ENCODE measurements at regions not wholly inside any gene's neighbourhood (a gene's known extent, or its start where the extent isn't known, plus 50 kb on each side); places are given as distances from the start of the nearest gene placed in this dataset.
"Not testable (repeated sequence)": the region's sequence is repeated elsewhere in the genome, so short reads cannot be mapped to it uniquely, and the experiment has no call there.

GRCh38 chr3:4147556-4148118, 155.5 kb upstream of the SETMAR start:
- no peak overlapping the region for H3K27ac Mint-ChIP-seq
- peaks cover 0 to 9% (median 0%) of the 10 kb centered on the region in 9 donors for H3K9me3 Mint-ChIP-seq
- POLR2A ChIA-PET, result no interaction called here
- no peaks in the 10 kb centered on the region for H3K4me1 Mint-ChIP-seq
- peaks cover 0 to 9% (median 0%) of the 10 kb centered on the region in 3 donors for H3K36me3 Mint-ChIP-seq
- no peak for DNase-seq
- no peak for ATAC-seq
- no peaks in the 10 kb centered on the region for H3K27me3 Mint-ChIP-seq
- H3K4me3 Mint-ChIP-seq, result no peak overlapping the region

DNA sequence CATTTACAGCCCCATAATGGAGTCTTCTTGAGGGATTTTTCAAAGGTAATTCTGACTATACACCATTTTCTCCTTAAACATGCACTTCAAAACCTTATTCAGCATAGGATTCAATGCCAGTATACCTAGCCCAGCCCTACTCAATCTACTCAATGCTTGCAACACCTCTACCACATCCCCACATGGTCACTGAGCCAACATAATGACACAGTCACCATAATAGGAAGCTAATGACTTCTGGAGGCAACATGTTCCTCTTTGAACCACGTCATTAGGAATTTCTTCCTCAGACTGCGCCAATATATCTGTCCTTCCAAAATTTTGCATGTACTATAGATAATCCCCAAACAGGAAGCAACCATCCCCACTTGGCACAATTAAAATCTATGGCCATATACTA, 153.9 kb upstream of the SETMAR start:
- no peaks in the 10 kb centered on the region for H3K27me3 Mint-ChIP-seq

DNA sequence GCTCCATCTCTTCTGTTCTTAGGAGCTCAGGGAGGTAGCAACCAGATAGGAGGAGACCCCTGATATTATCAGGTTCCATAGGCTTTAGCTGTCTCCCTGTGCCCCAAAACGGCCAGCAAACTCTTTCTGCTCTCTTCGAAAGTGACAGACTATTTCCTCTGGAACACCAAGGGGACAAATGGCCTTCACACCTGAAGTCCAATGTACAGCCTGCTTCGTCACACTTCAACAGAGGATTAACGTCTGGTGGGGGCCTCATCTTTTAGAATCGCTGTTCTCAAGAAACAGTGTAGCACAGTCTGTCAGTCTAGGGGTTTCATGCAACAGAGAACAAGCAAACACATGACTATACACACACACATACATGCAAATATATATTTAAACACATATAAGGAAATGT, 152.4 kb upstream of the SETMAR start:
- POLR2A ChIA-PET, result no interaction called here
- no peak overlapping the region for H3K27ac Mint-ChIP-seq
- no peaks in the 10 kb centered on the region for H3K27me3 Mint-ChIP-seq
- DNase-seq (no peak), ATAC-seq (no peak)
- H3K4me3 Mint-ChIP-seq, result no peak overlapping the region
- peaks cover 0 to 8% (median 0%) of the 10 kb centered on the region in 3 donors for H3K36me3 Mint-ChIP-seq
- H3K9me3 Mint-ChIP-seq, result peaks cover 0 to 7% (median 0%) of the 10 kb centered on the region in 9 donors
- no peaks in the 10 kb centered on the region for H3K4me1 Mint-ChIP-seq

More for the DNA sequence above, 153.9 kb upstream of the SETMAR start:
- Mint-ChIP-seq H3K4me1 (no peaks in the 10 kb centered on the region), H3K36me3 (peaks cover 0 to 9% (median 0%) of the 10 kb centered on the region in 3 donors), H3K9me3 (peaks cover 0 to 9% (median 0%) of the 10 kb centered on the region in 9 donors), H3K27ac (no peak overlapping the region), H3K4me3 (no peak overlapping the region)
- DNase-seq (no peak), ATAC-seq (no peak)
- POLR2A ChIA-PET, result no interaction called here

DNA sequence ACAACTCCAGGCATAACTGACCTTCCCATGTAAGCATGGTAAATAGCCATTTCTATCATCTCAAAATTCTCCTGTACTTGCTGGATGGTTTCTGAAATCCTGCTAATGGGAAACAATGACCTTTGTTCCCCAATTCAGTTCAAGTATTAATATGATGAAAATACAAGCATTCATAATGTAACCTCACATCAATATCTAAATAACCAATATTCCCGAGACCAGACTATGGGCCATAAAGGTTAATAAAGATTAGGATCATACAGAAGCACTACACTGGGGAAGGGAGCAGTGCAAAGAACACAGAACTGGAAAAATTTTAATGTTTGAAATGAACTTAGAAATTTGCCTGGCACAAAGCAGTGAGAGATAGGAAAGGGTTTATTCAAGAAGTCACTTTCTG, 151.3 kb upstream of the SETMAR start:
- no peak for ATAC-seq
- Mint-ChIP-seq H3K36me3 (peaks cover 0 to under 1% (median 0%) of the 10 kb centered on the region in 3 donors), H3K4me3 (no peak overlapping the region), H3K9me3 (peaks cover 0 to 4% (median 0%) of the 10 kb centered on the region in 9 donors), H3K4me1 (no peaks in the 10 kb centered on the region), H3K27ac (no peak overlapping the region), H3K27me3 (no peaks in the 10 kb centered on the region)
- POLR2A ChIA-PET, result no interaction called here
- no peak for DNase-seq

- Mint-ChIP-seq H3K36me3 (no peaks in the 10 kb centered on the region), H3K27ac (no peak overlapping the region), H3K27me3 (no peaks in the 10 kb centered on the region), H3K4me3 (no peak overlapping the region), H3K4me1 (no peaks in the 10 kb centered on the region), H3K9me3 (no peaks in the 10 kb centered on the region)
- DNase-seq (no peak), ATAC-seq (no peak)
- POLR2A ChIA-PET, result no interaction called here
These were observed 149.4 kb upstream of the SETMAR start for GRCh38 chr3:4153771-4154170.

GRCh38 chr3:4158329-4158728, 144.8 kb upstream of the SETMAR start:
- H3K4me1 Mint-ChIP-seq, result peaks cover 0 to 2% (median 0%) of the 10 kb centered on the region in 4 donors
- H3K36me3 Mint-ChIP-seq, result peaks cover 0 to 10% (median 2%) of the 10 kb centered on the region in 3 donors
- peaks cover 0 to 9% (median under 1%) of the 10 kb centered on the region in 9 donors for H3K9me3 Mint-ChIP-seq
- no peak for ATAC-seq
- no peak for DNase-seq
- POLR2A ChIA-PET, result no interaction called here
- H3K4me3 Mint-ChIP-seq, result no peak overlapping the region
- no peak overlapping the region for H3K27ac Mint-ChIP-seq
- peaks cover 0 to under 1% (median 0%) of the 10 kb centered on the region in 5 donors for H3K27me3 Mint-ChIP-seq

- H3K27ac Mint-ChIP-seq, result no peak overlapping the region
- H3K36me3 Mint-ChIP-seq, result peaks cover 2 to 30% (median 14%) of the 10 kb centered on the region in 3 donors
- ATAC-seq (no peak), DNase-seq (no peak)
- no peak overlapping the region for H3K4me3 Mint-ChIP-seq
- H3K9me3 Mint-ChIP-seq, result peaks cover 0 to 18% (median 3%) of the 10 kb centered on the region in 9 donors
- peaks cover 0 to 2% (median 0%) of the 10 kb centered on the region in 4 donors for H3K4me1 Mint-ChIP-seq
- peaks cover 0 to 3% (median 0%) of the 10 kb centered on the region in 5 donors for H3K27me3 Mint-ChIP-seq
- POLR2A ChIA-PET, result no interaction called here
These were observed 141.1 kb upstream of the SETMAR start for GRCh38 chr3:4162096-4162495.

GRCh38 chr3:4163011-4163410, 140.2 kb upstream of the SETMAR start:
- POLR2A ChIA-PET, result no interaction called here

DNA sequence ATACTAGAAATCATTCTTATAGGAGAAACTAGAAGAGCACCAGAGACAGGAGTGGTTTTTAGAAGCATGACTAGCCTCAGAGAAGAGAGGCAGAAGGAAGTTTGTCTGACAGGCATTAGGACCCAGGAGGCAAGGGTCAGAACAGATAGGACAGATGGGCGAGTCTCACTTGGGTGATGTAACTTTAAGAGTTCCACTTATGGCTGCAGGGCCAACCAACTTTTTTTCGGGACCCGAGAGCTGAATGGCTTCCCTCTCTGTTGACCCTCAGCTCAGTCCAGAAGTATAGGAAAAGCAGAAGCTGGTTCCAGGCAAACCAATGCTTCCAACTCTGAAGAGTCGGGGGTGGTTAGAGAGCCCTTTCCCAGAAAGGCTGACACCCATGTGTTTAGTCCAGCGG, 136.6 kb upstream of the SETMAR start:
- H3K4me3 Mint-ChIP-seq, result no peak overlapping the region
- no peaks in the 10 kb centered on the region for H3K4me1 Mint-ChIP-seq
- DNase-seq, result peak in 1 of 10 donors; percentile 28
- peaks cover 2 to 44% (median 16%) of the 10 kb centered on the region in 3 donors for H3K36me3 Mint-ChIP-seq
- no peak for ATAC-seq
- peaks cover 0 to 12% (median 4%) of the 10 kb centered on the region in 9 donors for H3K9me3 Mint-ChIP-seq
- H3K27ac Mint-ChIP-seq, result no peak overlapping the region
- POLR2A ChIA-PET, result no interaction called here
- peaks cover 0 to 3% (median 1%) of the 10 kb centered on the region in 5 donors for H3K27me3 Mint-ChIP-seq

More at GRCh38 chr3:4163011-4163410, 140.2 kb upstream of the SETMAR start:
- Mint-ChIP-seq H3K27ac (no peak overlapping the region), H3K9me3 (peaks cover 0 to 18% (median 8%) of the 10 kb centered on the region in 9 donors), H3K27me3 (peaks cover 0 to 3% (median 0%) of the 10 kb centered on the region in 5 donors), H3K36me3 (peaks cover 2 to 38% (median 14%) of the 10 kb centered on the region in 3 donors), H3K4me1 (peaks cover 0 to 2% (median 0%) of the 10 kb centered on the region in 4 donors), H3K4me3 (no peak overlapping the region)
- no peak for DNase-seq
- no peak for ATAC-seq

DNA sequence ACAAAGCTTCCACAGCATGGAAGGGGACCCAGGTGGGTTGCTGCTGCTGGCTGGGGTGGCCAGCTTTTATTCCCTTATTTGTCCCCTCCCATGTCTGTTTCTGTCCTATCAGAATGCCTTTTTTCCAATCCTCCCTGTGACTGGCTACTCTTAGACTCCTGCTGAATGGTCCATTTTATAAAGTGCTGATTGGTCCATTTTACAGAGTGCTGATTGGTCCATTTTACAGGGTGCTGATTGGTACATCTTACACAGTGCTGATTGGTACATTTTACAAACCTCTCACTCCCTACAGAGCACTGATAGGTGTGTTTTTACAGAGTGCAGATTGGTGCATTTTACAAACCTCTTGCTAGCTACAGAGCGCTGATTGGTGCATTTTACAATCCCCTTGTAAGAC, 135.9 kb upstream of the SETMAR start:
- Mint-ChIP-seq H3K36me3 (peaks cover 2 to 44% (median 22%) of the 10 kb centered on the region in 3 donors), H3K9me3 (peaks cover 0 to 17% (median 8%) of the 10 kb centered on the region in 9 donors)
- H3K4me1 Mint-ChIP-seq, H3K4me3 Mint-ChIP-seq, H3K27ac Mint-ChIP-seq, DNase-seq, POLR2A ChIA-PET, ATAC-seq, H3K27me3 Mint-ChIP-seq: not testable (repeated sequence)

DNA sequence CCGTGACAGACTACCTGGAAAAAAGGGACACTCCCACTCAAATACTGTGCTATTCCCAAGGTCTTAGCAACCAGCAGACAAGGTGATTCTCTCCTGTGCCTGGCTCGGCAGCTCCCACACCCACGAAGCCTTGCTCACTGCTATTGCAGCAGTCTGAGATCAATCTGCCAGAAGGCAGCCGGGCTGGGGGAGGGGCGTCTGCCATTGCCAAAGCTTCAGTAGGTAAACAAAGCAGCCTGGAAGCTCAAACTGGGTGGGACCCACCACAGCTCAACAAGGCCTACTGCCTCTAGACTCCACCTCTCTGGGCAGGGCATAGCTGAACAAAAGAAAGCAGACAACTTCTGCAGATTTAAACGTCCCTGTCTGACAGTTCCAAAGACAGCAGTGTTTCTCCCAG, 128.4 kb upstream of the SETMAR start:
- Mint-ChIP-seq H3K9me3 (peaks cover 1 to 45% (median 16%) of the 10 kb centered on the region in 9 donors), H3K27me3 (peaks cover 0 to 9% (median 2%) of the 10 kb centered on the region in 5 donors), H3K4me3 (no peak overlapping the region), H3K36me3 (peaks cover 2 to 28% (median 9%) of the 10 kb centered on the region in 3 donors), H3K27ac (no peak overlapping the region), H3K4me1 (peaks cover 0 to 3% (median 0%) of the 10 kb centered on the region in 4 donors)
- DNase-seq (peak in 1 of 10 donors; percentile 16), ATAC-seq (no peak)
- POLR2A ChIA-PET, result no interaction called here

DNA sequence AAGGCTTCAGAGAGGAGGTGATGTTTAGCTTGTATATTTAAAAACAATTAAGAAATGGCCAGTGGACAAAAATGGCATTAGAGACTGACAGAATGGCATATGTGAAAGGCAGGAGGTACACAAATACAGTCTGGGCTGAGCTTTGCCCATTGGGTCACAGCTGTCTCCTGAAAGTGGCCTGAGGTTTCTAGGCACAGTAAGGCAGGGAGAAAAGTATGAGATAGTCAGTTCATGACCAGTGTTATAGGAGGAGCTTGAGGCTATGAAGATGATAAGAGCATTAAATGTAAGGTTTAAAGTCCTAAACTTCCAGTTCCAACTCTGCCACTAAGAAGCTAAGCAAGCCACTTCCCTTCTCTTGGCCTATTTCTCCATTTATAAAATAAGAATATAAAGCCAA, 111.2 kb upstream of the SETMAR start:
- Mint-ChIP-seq H3K36me3 (peaks cover 0 to 27% (median 13%) of the 10 kb centered on the region in 3 donors), H3K27me3 (no peaks in the 10 kb centered on the region), H3K4me1 (no peaks in the 10 kb centered on the region), H3K27ac (no peak overlapping the region), H3K4me3 (no peak overlapping the region), H3K9me3 (peaks cover 0 to 23% (median 8%) of the 10 kb centered on the region in 9 donors)
- ATAC-seq (no peak), DNase-seq (no peak)
- POLR2A ChIA-PET, result no interaction called here

DNA sequence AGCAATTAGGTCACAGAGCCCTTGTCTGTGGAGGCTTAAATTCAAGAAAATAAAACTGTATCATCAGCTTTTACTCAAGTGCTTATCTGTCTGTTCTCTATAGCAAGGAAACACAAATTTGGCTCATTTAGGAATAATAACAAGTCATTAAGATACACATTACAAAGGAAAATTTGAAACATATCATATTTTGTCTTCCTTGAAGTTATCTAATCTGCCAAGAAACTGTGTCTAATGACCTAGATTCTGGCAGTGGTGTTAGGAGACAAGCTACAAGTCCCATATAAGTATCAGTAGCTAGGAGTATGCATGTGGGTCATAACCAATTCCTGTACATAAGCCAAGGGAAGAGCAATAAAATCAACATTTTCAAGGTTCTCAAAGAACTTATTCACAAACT, 108.2 kb upstream of the SETMAR start:
- Mint-ChIP-seq H3K27ac (no peak overlapping the region), H3K36me3 (peaks cover 0 to 28% (median 17%) of the 10 kb centered on the region in 3 donors), H3K4me3 (no peak overlapping the region), H3K9me3 (peaks cover 0 to 25% (median 9%) of the 10 kb centered on the region in 9 donors), H3K27me3 (no peaks in the 10 kb centered on the region), H3K4me1 (no peaks in the 10 kb centered on the region)
- ATAC-seq, result no peak
- POLR2A ChIA-PET, result no interaction called here
- DNase-seq, result no peak
